IPS-NIHi7 (cell line): ENCODE measurements at regions not wholly inside any gene's neighbourhood (a gene's known extent, or its start where the extent isn't known, plus 50 kb on each side); places are given as distances from the start of the nearest gene placed in this dataset.

Source experiments
- DNase-seq: peaks from one replicate; pipeline ENCODE4 v3.0.0; 2012; ENCODE audit warnings: mixed read lengths; ENCODE audit errors: extremely low spot score

DNA sequence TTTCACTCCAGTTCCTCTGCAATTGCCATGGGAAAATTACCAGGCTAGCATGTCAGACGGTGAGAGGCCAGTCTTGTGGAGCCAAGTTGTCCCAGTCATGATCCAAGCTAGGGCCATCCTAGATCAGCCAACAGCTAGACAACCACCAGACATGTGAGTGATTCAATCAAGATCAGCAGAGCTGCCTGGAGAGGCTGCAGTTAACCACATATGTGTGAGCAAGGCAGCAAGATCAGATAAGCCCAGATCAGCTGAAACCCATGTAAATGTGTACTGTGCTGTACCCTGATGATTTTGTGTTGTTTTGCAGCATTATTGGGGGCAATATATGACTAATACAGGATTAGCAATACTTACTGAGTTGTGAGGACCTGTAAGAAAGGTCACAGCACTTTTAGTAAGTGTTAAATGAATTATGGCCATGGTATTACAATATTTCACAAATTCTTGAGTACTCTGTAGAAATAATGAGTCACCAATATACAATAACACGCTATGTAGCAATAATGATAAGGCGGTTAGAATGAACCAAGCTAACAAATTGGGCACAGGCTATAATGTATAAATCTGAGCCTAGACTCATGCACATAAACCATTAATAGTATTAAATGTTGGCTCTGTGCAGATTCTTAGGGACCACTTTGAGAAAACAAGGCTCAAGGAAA is 91.4 kb downstream of the SUDS3 start:
- no peak for DNase-seq

DNA sequence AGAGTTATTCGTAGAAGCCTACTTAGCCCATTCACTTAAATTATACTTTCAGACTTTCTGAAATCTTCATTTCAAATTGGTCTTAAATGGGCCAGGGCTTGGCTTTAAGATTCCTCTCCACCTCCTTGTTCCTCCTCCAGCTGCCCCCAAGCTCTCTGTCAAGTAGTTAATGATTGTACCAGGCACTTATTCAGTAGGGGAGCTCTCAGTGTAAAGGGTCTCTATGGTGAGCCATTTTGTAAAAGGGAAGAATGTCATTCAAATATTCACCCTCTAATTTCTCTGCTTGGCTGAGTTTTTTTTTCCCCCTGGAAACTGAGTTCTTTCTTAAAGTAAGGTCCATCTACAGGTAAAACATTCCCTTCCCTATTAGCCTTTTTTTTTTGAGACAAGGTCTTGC is 96.6 kb downstream of the SUDS3 start:
- no peak for DNase-seq

DNA sequence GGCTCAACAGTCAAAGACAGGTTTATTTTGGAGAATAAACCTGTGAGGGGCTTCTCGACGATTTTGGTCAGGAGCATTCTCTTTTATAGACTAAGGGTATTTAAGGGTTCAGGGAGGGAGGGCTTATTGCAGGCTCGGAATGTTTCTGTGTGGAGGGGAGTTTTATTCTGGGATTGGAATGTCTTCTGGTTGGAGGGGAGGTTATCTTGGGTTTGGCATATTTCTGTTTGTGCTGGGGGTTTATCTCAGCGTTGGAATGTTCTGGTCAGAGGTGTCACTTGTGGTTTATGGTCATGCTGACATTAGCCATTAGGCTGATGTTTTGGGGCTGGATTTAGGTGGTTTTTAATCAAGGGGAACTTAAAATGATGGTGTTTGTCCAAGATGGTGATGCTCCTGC is 103.9 kb downstream of the SUDS3 start:
- DNase-seq, result no peak

DNA sequence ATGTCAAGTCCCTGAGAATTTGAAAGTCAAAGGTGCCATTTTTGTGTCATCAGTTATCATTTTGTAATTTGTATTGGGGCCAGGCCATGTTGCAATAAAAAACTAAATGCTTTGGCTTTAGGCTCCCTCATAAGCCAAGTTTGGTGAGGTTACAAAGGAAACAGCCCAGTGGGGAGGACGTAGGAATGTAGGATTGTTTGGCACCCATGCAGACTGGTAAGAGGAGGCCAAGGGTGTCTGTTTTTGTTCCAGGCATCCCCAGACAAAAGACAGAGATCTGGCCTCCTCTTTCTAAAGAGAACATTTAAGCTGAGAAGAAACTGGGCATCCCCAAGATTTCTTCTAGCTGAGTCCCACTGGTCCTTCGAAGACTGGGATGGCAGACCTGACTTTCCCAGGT is 111.7 kb downstream of the SUDS3 start:
- no peak for DNase-seq

DNA sequence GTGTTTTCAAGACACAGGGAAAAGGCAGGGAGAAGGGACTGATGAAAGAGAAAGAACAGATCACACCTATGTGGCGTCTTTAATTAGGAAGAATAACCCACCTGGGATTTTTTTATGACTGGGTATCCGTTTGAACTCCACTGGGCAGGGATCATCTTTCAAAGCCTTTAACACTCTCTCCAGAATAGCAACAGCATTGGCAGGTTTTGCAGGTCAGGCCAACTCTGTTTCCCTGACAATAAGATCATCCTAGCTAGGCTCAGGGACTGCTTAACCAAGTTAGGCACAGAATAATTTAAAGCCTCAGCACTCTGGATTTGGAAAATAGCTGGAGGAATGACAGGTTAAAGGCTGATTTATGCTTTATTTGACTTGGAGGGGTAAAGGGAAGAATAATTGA is 117.6 kb downstream of the SUDS3 start:
- DNase-seq, result no peak

DNA sequence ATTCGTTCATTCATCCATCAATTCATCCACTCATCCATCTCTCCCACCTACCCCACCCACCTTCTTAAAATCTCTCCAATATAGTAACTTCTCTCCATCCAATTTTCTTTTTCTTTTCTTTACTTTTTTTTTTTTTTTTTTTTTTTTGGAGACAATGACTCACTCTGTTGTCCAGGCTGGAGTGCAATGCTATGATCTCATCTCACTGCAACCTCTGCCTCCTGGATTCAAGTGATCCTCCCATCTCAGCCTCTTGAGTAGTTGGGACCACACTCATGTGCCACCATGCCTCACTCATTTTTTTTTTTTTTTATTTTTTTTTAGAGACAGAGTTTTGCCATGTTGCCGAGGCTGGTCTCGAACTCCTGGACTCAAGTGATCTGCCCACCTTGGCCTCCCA is 118.4 kb downstream of the SUDS3 start:
- no peak for DNase-seq

DNA sequence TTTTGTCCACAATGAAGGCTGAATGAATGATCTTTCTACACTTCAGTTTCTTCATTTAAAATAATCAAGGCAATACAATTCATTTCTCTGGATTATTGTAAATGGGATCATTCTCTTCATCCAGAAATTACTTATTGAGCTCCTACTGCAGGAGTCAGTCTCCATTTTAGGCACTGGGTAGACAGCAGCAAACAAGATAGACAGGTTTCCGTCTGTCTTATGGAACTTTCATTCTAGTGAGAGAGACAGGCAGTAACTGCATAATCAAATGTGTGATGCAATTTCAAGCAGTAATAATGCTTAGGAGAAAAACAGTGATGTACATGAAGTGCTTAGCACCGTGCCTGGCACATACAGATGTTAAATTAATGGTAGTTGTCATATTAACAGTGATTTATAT is 118.9 kb downstream of the SUDS3 start:
- no peak for DNase-seq

DNA sequence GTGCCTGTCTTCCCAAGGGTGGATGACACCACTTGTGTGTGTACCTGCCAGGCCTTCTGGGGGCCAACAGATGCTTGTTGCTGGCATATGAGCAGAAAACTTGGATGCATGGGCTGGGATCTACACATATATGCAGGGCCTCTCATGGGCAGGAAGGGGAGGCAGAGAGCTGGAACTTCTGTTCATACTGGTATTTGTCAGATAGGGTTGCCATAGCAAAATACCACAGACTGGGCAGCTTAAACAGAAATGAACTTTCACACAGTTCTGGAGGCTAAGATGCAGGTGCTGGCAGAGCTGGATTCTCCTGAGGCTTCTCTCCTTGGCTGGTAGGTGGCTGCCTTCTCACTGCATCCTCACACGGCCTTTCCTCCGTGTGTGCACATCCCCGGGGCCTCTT is 121.8 kb downstream of the SUDS3 start:
- no peak for DNase-seq

DNA sequence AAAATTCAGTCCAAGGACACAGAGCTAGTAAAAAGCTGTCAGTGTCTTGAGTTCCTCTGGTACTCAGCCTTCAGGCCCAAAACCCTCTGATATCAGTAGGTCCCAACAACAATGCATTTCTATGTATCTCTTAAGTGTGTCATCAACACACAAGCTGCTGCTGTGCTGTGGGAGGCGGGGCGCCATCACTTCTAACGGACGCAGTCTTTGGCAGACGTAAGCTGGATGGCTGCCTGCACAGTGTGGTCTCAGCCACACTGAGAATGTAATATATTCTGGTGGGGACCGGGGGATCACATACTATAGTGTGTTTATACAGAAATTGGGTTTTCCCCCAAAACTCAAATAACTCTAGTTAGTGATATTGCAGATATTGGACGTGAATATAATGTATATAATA is 123.9 kb downstream of the SUDS3 start:
- no peak for DNase-seq

DNA sequence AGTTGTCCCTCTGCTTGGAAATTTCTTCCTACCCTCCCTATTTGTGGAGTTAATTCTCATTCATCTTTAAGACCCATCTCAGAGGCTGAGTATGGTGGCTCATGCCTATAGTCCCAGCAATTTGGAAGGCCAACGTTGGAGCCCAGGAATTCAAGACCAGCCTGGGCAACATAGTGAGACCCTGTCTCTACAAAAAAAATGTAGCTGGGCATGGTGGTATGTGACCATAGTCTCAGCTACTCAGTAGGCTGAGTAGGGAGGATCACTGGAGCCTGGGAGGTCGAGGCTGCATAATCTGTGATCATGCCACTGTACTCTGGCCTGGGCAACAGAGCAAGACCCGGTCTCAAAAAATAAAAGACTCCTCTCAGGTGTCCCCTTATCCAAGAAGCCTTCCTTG is 125.1 kb downstream of the SUDS3 start:
- no peak for DNase-seq

DNA sequence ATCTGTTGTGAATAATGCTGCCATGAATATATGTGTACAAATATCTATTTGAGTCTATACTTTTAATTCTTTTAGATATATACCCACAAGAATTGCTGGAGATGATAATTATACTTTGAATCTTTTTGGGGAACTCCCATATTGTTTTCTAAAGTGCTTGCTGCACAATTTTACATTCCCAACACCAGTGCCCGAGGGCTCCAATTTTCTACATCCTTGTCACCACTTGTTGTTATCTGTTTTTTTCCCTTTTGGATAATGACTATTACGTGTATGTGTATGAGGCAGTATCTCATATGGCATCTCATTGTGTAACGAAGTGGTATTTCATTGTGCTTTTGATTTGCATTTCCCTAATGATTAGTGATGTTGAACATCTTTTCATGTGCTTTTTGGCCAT is 127.1 kb downstream of the SUDS3 start:
- DNase-seq, result no peak

DNA sequence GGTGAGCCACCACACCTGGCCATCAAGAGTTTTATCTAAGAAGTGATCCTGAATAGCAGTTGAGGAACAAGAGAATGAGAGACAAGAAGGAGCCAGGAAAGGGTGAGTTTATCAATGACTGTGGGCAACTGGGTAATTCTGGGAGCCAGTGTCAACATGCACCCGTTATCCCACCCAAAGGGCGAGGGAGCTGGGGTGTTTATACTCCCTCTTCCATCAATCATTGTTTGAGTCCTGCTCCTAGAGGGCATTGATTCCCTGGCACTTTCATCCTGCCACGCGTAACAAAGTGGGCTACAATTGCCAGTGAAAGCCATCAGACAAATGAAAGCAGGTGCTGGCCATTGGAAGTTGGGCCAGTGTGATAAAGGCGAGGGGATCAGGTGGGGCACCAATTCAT is 136.3 kb downstream of the SUDS3 start:
- no peak for DNase-seq

DNA sequence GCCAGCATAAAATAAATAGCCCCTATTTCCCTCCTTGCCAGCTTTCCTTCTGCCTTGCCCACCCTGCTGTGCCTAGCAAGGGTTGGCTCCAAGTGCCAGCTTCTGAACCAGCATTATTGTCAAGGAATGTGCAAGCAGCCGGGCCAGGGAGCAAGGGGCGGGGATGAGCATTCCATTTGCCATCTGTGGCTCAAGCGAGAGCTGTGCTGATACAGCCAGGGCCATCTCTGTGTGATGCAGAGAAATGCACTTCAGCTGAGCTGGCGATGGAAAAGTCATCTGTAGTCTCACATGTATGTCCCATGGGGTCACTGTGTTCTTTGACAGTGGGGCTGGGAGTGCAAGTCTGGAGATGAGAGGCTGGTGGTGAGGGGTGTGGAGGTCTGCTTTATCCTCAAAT is 137.3 kb downstream of the SUDS3 start:
- DNase-seq, result no peak

DNA sequence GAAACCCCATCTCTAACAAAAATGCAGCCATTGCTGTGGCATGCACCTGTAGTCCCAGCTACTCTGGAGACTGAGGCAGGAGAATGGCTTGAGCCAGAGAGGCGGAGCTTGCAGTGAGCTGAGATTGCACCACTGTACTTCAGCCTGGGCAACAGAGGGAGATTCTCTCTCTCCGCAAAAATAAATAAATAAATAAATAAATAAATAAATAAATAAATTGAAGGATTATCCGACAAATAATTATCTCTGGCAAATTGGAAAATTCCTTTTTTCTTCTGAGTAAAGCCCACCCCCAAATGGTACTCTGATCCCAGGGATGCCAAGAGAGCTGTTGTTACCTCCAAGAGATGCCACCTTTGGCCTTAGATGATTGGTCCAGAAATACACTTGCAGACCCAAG is 137.9 kb downstream of the SUDS3 start:
- no peak for DNase-seq

DNA sequence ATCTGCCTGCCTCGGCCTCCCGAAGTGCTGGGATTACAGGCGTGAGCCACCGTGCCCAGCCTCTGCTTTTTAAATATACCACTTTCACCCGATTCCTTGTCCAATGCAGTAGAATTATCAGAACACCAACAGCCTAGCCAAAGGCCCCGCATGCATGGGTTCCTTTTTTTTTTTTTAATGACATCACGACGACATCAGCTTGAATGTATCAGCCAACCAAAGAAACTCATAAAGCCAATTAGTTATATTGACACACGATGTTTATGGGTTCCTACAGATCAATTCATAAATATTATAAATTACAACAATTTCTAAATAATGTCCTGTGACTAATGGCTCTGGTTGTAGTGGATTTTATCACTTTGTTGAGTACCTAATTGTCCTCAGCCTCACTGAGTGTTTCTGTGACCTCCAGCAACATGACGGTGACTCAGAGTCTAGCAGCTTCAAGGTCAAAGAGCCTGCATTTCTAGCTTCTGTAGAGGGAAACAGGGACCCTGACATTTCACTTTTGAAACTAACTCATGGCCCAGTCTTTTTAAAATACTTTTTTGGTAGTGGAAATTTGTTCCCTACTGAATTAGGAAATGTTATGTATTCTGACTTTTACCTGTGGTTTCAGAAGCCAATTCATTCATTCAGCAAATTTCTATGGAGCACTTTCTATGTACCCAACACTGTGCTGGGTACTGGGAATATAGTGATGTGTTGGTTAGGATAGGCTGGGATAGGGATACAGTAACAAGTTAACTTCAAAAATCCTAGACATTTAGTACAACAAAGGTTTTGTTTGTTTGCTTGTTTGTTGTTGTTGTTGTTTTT is 144.1 kb downstream of the SUDS3 start:
- DNase-seq, result no peak

DNA sequence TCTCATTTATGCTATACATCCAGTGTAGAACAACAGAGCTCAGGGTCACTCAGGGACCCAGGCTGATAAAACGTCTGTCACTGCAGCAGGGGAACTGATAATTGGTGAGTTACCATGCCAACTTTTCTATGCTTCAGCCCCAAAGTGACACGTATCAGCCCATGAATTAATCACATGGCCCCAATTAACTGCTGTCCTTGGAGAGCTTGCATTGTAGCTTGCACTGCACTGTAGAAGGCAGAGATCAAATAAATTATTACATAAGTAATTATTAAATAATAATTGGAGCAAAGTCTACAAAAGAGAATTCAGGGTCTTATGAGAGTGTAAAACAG is 144.6 kb downstream of the SUDS3 start:
- no peak for DNase-seq

DNA sequence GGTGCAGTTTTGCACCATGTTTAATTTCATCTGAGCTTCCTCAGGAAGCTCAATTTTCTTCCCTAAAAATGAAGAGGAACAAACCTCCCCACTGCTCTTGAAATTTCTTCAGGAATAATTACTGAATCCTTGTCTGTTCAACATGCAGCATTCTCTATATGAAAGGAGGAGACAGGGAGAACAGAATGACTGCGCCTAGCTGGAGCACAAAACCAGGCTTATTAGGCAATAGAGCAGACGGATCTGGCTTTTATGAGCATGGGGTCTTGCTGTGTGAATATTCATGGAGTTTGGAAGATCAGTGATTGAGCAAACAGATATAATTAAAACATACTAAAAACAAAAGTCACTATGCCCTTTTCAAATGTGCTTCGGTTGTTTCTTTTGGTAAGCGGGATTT is 148.1 kb downstream of the SUDS3 start:
- DNase-seq, result no peak

DNA sequence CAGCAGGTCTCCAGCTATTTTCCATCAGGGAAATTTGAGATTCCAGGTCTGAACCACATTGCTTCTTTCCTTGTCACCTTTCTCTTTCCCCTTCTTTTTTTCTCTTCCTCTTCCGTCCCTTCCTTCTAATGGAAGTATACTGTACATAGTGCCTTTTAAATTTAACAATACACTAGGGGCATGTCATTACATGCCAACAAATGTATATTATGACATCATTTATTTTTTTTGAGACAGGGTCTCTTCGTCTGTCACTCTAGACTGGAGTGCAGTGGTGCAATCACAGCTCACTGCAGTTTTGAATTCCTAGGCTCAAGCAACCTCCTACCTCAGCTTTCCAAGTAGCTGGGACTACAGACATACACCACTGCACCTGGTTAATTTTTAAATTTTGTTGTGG is 148.9 kb downstream of the SUDS3 start:
- no peak for DNase-seq

DNA sequence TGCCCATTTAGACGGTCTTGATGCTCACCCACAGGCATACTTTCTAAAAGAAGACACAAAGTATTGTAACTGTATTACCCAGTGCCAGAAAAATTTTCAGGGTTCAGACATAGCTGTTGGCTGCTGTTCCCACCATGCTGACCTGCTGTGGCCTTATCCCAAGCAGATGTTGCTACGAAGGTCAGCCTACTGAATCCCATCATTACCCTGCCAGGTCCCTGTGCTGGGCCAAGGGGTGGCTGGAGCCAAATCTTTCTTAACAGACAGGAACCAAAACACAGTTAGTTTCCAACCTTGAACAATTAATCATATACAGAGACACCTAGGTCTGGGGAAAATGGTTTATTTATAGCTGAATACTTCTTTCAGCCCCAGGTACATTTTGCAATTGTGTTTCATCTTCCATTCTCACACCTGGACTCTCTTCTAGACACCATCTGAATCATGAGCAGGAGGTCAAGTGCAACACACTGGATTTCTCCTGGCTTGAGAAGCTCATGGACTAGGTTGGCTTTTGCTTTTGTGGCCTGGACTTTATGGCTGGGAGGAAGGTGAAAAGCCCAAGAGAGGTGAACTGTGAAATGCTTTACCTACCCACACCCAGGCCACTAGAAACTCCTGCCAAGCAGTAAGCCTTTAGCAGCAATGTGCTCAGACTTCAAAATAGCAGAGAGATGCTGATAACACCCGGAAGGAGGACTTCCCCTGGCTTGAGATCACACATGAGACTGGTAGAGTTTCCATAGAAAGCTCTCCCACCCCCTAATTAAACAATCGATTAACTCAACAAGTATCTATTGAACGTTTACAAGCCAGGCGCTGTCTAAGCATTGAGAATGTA is 150.1 kb downstream of the SUDS3 start:
- DNase-seq, result no peak

DNA sequence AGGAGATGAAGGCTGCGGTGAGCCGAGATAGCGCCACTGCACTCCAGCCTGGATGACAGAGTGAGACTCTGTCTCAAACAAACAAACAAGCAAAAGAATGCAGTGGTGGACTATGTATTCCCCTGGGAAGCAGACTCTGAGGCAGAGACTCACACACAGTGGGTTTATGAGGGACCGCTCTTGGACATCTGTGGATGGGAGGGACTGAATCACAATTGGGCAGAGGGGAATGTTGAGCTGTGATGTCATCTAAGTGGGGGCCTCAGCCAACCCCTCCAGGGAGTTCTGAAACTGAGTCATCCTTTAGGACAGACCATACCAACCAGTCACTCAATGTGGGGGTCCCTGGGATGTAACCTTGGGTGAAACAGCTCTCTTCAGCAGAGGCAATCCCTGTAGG is 151.0 kb downstream of the SUDS3 start:
- no peak for DNase-seq

DNA sequence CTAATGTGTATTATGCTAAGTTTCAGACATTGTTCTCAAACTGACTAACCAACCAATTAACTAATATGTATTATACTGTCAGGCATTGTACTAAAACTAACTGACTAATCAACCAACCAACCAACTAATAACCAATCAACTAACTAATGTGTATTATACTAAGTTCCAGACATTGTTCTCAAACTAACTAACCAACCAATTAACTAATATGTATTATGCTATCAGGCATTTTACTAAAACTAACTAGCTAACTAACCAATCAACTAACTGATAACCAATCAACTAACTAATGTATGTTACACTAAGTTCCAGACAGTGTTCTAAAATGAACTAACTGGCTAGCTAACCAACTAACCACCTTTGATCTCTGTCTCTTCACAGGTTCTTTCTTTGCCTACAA is 152.3 kb downstream of the SUDS3 start:
- DNase-seq, result no peak

DNA sequence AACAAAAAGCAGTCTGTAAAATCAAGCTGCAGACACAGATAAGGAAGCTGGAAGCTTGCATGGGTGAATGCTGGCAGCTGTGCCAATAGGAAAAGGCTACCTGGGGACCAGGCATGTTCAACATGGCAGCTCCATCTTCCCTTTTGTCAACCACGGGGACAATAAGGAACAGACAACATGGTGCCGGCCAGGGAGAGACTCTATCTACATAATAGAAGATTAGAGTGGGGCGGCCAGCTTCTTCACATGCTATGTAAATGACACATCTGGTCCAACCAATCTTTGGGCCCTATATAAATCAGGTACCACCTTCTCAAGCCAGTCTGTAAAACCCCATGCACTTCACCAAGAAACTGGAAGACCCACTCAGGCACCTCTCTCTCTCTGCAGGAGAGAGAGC is 157.6 kb downstream of the SUDS3 start:
- no peak for DNase-seq
